Stimulated activated CD4-positive, alpha-beta T cell treated with anti-CD3 and anti-CD28 coated beads, TNF-alpha, amount 100 ng/mL, for 1 hour (primary cell): ENCODE measurements at regions not wholly inside any gene's neighbourhood (a gene's known extent, or its start where the extent isn't known, plus 50 kb on each side); places are given as distances from the start of the nearest gene placed in this dataset.

Experiments used
- DNase-seq, 3 donors: peaks; one replicate each; pipeline ENCODE4 v3.0.0-alpha.2; 2020; ENCODE audit warnings: low read depth in 3 of 3, low spot score in 1 of 3

GRCh38 chr9:129335464-129336129 is 157.5 kb upstream of the IER5L start:
- no peak for DNase-seq

- DNase-seq = no peak
Observed at GRCh38 chr9:129334105-129334935, 156.3 kb upstream of the IER5L start.

DNA sequence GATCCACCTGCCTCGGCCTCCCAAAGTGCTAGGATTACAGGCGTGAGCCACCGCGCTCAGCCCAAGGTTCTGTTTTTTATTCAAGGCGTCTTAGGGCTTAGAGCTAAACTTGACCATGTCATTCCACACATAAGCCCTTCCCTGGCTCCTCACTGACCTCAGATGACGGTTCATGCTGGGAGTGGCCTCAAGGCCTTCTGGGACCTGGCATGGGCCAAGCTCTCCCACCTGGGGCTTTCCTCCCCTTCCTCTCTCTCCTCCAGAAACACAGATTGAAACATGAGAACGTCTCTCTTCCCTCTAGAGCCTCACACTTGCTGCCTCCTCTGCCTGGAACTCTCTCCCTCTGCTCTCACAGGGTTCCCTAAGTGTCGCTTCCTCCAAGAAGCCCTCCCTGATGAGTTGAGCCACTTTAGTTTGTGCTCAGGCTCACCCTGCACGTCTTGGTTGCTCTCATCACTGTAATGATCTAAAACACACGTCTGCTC is 155.6 kb upstream of the IER5L start:
- DNase-seq = no peak

DNA sequence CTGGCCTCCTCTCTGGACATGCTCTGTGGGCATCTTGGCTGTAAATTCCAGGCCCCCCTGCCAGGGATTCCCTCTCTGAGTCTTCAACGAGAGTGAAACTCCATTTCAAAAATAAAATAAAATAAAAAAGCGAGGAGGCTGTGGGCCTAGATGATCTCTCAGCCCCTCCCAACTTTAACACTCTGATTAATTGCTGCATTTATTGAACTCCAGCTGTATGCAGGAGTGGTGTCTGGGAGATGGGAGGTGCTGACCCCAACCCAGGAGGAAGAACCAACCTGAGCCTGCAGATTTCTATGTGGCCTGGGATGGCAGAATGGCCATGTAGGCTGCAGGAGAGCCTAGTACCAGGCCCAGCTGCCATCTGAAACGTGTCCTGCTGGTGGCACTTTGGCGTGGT is 154.5 kb upstream of the IER5L start:
- DNase-seq = no peak

DNA sequence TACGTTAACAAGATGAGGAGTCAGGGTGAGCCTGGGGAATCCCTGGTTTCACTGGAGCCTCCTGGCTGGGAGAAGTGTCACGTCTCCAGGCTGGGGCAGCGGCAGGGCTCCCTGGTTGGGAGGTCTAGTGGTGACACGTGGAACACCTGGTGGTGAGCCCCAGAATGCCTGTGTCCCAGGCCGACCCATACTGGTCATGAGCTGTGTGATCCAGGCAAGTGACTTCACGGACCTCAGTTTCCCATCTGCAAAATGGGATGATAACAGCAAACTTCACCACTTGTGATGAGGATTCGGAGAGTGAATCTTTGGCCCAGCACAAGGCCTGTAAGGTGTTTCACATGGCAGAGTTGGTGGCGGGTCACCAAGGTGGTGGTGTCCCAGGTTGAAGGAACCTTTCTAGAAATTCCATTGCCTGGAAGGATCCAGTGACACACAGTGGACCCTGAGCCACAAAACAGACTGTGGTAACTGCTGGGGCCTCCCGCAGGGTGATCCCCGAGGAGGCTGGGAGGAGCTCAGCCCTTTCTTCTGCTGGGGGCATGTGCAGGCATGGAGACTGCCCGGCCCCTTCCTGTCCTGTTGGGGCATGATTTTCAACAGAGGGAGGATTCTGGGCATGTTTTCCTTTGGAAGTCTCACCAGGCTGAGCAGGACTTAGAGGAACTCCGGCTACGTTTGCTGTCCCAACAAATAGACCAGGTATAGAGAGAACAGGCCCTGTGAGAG is 153.9 kb upstream of the IER5L start:
- no peak for DNase-seq

DNA sequence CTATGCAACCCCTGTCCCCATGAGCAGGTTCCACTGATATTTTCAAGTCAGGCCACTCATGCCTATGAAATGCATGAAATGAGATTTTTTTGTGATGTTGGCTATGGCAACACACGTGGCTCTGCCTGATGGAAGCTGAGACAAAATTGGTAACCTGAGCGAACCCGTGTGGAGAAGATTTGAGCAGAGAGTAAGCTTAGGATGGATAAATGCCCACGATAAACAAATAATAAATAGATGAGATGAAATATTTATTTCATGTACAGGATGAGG is 153.4 kb upstream of the IER5L start:
- DNase-seq = no peak

DNA sequence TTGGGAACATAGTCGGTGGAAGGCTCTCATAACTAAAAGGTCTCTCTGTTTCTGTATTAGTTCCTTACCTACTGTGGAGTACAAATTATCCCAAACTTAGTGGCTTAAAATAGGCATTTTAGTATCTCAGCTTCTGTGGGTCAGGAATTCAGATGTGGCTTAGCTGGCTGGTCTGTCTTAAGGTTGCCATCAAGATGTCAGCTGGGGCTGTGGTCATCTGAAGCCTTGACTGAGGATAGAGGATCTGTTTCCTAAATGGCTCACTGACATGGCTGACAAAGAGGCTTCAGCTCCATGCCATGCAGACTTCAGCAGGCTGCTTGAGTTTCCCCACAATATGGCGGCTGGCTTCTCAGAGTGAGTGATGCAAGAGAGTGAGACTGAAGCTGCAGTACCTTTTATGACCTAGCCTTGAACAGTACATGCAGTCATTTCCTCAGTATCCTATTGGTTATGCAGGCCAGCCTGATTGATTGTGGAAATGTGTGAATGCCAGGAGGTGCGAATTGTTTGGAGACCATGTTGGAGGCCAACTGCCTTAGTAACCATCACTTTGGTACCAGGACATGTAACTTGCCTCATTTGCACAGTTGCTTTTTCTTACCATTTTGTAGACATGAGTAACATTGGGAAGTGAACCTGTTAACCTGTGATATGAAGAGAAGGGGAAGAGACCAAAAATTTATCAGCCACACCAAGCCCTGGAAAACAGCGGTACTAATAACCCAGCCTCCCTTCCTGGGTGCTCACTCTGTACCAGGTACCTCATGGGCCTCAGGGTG is 152.8 kb upstream of the IER5L start:
- DNase-seq = no peak

DNA sequence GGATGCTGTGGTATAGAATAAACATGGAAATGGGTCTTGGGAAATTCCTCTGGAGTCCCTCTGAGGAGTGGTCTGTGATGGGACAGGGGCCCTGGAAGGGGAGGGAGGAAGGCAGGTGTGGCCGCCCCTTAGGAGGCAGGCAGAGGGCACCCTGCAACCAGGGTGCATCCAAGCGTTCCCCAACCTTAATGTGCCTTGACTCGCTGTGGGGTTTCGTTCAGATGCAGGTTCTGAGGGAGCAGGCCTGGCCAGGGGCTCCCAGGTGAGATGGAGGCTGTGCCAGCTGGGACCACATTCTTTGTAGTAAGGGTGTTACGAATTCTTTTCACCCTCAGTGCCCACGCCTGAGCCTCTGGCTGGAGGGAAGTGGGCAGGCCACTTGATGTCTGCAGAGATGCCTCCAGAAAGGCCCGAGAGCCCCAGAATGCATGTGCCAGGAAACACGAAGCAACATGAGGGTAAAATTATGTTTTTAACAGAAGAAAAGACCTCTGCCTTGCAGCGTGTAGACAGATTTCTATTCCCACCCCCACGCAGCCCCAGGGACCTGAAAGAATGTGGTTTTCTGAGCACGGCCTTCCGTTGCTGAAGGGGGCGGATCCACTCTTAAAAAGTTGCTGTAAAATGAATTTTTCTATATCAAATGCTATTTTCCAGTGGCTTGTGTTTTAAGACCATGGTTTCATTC is 150.4 kb upstream of the IER5L start:
- no peak for DNase-seq

- no peak for DNase-seq
Observed at GRCh38 chr9:129327552-129328328, 149.7 kb upstream of the IER5L start.

GRCh38 chr9:129326061-129327005 is 148.3 kb upstream of the IER5L start:
- no peak for DNase-seq

- DNase-seq = no peak
Observed at GRCh38 chr9:129324808-129325502, 146.9 kb upstream of the IER5L start.

DNA sequence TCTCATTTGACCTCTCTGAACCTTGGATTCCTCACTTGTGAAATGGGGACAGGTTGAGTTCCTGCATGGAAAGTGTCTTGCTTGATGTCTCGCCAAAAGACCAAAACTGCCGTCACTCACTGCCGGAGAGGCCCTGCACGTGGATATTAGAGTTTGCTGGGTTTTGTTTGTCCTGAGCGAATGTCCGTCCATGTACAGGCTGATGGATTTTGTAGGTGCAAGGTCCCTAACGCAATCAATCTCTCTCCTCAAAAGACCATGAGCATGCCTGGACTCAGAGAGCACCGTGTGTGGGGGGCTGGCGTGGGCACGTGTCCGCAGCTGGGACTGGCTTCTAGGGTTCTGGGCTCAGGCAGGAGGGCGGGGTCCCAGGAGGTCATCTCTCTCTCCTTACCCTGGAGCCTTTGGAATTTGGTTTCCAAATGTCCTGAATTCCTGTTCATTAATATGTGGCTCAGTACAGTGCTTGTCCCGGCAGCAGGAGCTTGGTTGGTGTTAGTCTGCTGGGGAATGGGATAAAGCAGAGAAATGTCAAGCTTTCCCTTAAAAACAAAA is 146.0 kb upstream of the IER5L start:
- DNase-seq = no peak

DNA sequence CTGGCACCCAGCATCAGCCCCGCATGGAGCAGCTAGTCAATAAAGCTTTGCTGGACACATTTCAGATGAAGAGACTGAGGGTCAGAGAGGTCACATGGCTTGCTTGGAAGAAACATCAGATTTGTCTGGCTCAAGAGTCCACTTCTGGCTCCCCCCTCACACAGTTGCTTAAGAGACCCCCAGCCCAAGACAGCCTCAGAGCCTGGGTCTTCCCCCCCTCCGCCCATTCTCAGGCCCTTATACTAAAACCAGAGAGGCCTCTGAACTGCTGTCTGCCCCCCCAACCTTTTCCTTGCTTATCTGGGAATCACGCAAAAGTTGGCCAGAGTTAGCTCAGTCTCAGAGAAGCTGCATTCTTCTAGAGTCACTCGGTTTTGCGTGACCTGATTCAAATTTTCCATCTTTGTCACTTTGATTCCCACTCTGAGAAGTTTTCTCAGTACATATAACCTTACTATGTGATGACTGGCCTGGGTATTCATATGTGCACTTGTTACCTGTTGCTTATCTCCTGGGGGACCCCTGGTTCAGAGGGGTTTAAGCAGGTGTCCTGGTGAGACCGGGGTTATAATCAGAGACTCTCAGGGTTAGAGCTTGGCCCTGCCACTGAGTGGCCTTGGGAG is 145.4 kb upstream of the IER5L start:
- no peak for DNase-seq

GRCh38 chr9:129322641-129323375 is 144.7 kb upstream of the IER5L start:
- DNase-seq = no peak

DNA sequence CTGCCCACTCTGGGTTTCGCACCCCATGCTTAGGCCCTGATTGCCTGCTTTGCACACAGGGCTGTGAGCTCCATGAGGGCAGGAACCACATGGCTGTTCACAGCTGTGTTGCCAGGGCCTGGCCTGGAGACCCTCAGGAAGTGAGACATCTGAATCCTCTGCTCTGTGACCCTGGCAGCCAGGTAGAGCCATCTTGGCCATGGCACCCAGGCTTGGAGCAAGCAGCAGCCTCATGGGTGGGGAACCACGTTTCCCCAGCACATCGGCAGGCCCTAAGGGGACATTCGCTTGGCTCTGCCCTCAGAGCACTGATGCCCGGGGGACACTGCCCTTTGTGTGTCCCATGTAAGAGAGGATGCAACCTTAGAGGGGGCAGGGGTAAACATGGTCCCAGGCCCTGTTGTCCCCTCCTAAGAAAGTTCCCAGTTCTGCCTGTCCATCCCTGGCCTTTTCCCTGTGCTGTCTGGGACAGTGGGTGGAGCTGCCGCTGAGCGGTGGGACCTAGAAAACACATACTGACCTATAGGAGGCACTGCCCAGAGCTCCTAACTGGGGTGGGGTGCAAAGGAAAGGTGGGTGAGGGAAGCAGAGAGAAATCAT is 144.1 kb upstream of the IER5L start:
- DNase-seq = no peak

- no peak for DNase-seq
Observed at GRCh38 chr9:129321286-129322021, 143.4 kb upstream of the IER5L start.
